ENCODE measurements at regions not wholly inside any gene's neighbourhood (a gene's known extent, or its start where the extent isn't known, plus 50 kb on each side); places are given as distances from the start of the nearest gene placed in this dataset.
"Not testable (repeated sequence)": the region's sequence is repeated elsewhere in the genome, so short reads cannot be mapped to it uniquely, and the experiment has no call there.

- DNase-seq = no peak
These were observed 213.3 kb upstream of the INTU start for GRCh38 chr4:127419431-127419830.

- no peak for DNase-seq
These were observed 211.3 kb upstream of the INTU start for GRCh38 chr4:127421437-127421836.

DNA sequence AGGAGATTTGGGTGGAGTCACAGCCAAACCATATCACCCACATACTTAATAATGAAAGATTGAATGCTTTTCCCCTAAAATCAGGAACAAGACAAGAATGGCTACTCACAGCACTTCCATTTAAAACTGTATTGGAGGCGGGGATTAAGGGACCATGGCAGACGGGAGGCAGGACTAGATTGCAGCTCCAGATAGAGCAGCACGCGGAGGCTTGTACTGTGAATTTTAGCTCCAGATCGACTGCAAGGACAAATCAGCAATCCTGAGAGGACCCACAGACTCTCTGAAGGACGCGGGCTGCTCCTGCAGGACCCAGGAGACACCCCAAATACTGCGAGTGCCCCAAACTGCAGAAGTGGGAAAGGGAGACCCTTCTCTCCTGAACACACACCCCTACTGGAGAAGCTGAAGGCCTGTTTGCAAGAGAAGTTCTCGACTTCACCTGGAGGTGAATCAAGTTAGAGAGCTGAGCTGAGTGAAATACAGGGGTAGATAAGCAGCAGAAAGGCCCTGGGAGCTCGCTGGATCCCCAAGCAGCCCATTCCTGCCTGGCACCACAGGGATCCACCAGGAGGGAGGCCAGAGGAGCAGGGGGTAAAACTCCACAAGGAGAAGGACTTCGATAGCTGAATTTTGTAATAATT lies 207.4 kb upstream of the INTU start:
- no peak for DNase-seq

DNA sequence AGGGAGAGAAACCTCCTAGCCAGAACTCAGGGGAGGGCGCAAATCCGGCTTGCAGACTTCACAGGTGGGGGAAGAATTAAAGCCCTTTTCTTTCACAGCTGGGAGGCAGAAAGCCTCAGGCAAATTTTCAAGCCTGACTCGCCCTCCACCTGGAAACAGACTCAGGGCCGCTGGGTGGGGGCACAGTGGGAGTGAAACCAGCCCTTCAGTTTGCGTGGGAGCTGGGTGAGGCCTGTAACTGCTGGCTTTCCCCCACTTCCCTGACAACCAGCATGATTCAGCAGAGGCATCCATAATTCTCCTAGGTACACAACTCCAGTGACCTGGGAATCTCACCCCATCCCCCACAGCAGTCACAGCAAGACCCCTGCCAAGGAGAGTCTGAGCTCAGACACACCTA lies 206.9 kb upstream of the INTU start:
- DNase-seq = no peak

GRCh38 chr4:127441571-127441970 lies 191.2 kb upstream of the INTU start:
- DNase-seq = no peak

DNA sequence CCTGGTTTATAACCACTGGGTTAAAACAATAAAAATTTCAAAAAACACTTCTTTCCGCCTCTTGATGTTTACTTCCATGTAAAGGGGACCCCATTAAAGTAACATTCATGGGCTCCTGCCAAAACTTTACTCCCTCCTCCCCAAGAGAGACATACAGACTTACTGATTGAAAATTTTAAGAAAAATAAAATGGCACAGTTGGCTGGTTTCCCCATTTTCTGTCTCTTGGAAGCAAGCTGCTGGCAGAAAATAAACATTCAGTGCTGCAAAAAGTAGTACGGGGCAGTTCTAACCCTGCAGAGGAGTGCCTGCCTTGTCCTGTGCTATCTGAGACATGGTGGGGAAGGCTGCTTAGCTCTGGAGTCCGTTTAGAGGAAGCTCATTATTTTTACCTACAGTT lies 187.3 kb upstream of the INTU start:
- DNase-seq = no peak

- DNase-seq = no peak
These were observed 186.3 kb upstream of the INTU start for GRCh38 chr4:127446427-127446885.

- DNase-seq = no peak
These were observed 183.8 kb upstream of the INTU start for GRCh38 chr4:127448986-127449385.

DNA sequence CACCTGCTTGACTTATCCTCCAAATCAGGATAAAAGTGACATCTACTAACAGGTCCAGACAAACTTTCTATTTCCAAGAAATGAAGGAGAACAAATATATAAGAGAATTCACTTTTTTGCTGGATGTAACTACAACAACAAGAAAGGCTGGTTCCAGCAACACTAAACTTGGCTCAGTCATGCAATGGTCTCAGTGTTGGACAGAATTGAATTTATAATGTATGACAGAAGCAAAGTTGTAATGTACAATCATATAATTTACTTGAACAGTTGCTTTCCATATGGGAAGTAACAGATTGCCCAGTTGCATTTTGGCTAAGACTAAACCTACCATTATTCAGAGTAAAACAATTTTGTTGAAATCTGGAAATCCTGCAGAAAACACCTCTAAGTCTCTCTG lies 183.3 kb upstream of the INTU start:
- DNase-seq = no peak

- no peak for DNase-seq
These were observed 182.5 kb upstream of the INTU start for GRCh38 chr4:127450276-127450675.

- no peak for DNase-seq
These were observed 168.9 kb upstream of the INTU start for GRCh38 chr4:127463883-127464282.

GRCh38 chr4:127469542-127469941 lies 163.2 kb upstream of the INTU start:
- DNase-seq = no peak

DNA sequence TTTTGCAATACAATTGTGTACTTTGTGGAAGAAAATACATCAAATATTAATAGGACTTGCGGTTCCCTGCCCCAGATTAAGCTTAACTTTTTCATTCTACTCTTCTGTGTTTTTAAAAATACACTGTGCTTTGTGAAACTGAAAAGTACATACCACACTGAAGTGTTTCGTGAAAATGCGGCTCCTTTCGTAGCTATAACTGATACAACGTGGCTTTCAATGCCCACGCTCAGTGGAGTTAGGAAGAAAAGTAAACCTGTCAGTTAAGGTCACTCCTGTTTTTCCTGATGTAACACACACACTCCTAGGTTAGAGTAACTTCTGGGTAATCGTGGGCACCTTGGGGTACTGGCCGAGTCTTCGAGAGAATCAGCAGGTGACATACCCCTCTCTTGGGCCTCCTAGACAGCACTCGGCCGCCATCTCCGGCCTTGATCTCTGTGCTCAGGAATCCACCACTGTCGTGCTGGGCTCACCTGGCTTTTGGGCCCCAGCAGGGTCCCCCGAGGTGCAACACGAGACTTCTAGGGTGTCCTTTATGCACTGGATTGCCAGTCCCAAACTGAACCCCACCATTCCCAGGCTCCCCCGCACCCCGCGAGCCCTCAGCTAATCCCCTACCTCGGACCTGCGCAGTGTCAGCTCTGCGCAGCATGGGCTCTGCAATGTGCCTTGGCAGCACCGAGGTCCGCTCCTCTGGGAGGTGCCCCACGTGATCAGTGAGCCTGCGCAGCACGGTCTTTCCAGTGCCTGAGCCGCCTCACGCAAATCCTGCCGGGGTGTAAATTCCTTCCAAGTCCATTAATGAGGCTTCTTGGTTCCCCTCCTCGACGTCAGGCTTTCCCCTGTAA lies 162.6 kb upstream of the INTU start:
- DNase-seq = no peak

DNA sequence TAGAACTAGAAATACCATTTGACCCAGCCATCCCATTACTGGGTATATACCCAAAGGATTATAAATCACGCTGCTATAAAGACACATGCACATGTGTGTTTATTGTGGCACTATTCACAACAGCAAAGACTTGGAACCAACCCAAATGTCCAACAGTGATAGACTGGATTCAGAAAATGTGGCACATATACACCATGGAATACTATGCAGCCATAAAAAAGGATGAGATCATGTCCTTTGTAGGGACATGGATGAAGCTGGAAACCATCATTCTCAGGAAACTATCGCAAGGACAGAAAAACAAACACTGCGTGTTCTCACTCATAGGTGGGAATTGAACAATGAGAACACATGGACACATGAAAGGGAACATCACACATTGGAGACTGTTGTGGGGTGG lies 154.5 kb upstream of the INTU start:
- DNase-seq = not testable (repeated sequence)

DNA sequence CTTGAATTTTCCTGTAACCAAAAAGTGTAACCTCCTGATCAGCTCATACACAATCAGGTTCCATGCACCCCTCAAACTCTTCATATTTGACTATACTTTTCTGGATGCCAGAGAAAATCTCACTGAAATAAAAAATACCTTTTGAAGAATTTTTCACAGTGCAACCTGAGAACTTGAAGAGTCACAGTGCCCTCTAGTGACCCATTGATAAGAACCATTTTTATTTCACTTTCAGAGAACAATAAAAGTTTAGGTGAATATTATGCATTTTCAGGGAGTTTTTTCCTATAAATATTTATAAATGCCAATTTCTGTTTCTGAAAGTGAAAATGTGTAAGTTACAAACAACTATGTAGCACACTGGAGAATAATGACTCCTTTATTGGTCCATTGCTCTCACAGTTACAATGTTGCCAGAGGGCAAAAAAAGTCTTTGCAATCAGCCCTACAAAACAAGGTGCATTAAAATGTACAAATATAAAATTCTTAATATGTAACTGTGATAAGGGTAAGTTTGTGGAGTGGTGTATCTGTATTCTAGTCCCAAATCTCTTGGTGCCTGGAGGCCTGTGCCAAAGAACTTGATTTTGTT lies 153.6 kb upstream of the INTU start:
- peak; percentile 50 for DNase-seq

DNA sequence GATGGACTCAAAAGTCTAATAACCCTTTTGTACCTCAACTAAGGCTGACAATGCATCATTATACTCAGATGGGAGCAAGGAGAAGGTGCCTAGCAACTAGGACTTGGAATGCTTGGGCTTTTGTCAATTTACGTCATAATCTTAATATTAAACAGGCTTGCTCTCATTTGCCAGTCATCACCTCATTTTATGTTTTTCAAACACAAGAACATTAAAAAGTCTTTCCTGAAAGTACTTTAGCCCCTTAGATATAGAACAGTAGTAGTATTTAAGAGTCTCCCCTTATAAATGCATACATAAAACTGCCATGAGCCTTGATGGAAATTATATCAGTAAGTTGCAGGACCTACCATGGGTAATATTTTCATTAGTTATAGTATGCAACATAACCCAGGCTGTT lies 150.7 kb upstream of the INTU start:
- DNase-seq = no peak

GRCh38 chr4:127484117-127484516 lies 148.6 kb upstream of the INTU start:
- DNase-seq = no peak

- DNase-seq = no peak
These were observed 146.5 kb upstream of the INTU start for GRCh38 chr4:127486248-127486647.

DNA sequence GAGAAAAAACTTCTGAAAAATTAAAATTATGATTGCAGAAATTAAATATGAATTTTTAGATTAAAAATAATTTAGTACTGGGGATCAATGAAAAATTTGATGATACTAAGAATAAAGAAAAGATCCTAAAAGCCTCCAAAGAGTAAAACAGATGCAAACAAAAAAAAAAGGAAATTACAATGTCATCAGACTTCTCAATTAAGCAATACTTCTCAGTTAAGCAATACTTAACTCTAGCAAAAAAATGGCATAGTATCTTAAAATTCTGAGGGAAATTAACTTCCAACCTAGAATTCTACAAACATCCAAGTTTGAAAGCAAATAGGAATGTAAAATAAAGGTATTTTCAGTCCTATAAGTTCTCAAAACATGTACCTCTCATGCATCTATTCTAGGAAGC lies 141.2 kb upstream of the INTU start:
- DNase-seq = no peak

DNA sequence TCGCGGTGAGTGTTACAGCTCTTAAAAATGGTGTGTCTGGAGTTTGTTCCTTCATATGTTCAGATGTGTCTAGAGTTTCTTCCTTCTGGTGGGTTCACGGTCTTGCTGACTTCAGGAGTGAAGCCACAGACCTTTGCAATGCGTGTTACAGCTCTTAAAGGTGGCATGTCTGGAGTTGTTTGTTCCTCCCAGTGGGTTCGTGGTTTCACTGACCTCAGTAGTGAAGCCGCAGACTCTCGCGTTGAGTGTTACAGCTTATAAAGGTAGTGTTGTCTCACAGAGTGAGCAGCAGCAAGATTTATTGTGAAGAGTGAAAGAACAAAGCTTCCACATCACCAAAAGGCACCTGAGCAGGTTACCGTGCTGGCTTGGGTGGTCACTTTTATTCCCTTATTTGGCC lies 135.9 kb upstream of the INTU start:
- DNase-seq = not testable (repeated sequence)

GRCh38 chr4:127498366-127498765 lies 134.4 kb upstream of the INTU start:
- no peak for DNase-seq

DNA sequence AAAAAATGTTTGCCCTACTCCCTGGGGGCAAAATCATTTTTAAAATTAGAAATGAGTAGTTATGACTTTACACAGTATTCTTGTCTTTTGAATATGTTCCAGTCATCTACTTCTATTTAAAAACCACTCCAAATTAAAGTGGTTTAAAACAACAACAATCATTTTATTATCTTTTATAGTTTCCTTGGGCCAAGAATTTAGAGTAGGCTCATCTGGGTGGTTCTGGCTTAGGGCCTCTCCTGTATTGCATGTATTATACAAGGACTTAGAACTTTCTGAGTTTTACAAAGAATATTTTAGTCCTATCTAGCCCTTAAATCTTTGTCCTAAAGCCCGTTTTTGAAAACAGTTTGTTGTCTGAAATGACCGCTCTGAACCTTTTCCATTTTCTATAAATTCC lies 132.5 kb upstream of the INTU start:
- no peak for DNase-seq

- DNase-seq = peak; percentile 25
These were observed 131.7 kb upstream of the INTU start for GRCh38 chr4:127501103-127501502.

DNA sequence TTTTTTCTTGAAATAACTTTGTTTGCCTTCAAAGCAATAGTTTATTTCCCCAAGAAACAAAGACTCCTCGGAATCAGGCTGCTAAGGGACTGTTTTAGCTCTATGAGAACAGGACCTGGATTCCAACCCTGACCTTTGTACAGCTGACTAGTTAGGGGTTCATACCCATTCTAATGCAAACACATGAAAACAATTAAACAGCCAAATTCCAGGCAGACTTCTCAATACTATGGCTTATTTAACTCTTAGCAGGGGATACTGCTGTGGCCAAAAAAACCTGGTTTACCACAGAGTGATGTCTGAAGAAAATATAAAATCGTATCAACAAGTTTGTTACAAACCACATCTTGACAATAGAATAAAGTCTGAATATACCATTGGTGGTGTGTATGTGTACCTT lies 129.6 kb upstream of the INTU start:
- DNase-seq = peak; percentile 21

All from fibroblast of skin of back (primary cell).